ENCODE measurements at regions not wholly inside any gene's neighbourhood (a gene's known extent, or its start where the extent isn't known, plus 50 kb on each side); places are given as distances from the start of the nearest gene placed in this dataset.

- TF ChIP-seq CTCF (IDR thresholded peaks at IDR 0.05; ENCODE audit: borderline replicate concordance, extremely low read depth, low read length, poor library complexity, severe bottlenecking) (no peak), EZH2 (IDR thresholded peaks at IDR 0.05; ENCODE audit: borderline replicate concordance, low read depth, low read length, severe bottlenecking) (no peak)
Measured at GRCh38 chr11:70552167-70553150, 154.1 kb downstream of the CTTN start.
